ENCODE measurements at regions not wholly inside any gene's neighbourhood (a gene's known extent, or its start where the extent isn't known, plus 50 kb on each side); places are given as distances from the start of the nearest gene placed in this dataset.

GRCh38 chrX:87736576-87736975 is 219.0 kb downstream of the KLHL4 start:
- Mint-ChIP-seq H3K9me3 (0 out of 3 replicates have a peak, but pooled peaks cover 5% of the 10 kb centered on the region), H3K4me3 (no peak overlapping the region), H3K27ac (no peak overlapping the region), H3K27me3 (ENCODE audit: insufficient read depth, low read depth, poor library complexity) (peaks cover 1% of the 10 kb centered on the region), H3K4me1 (no peaks in the 10 kb centered on the region), H3K36me3 (ENCODE audit: low read depth) (peaks cover 3% of the 10 kb centered on the region; the same call in 2 of the 3 replicates)
- Histone ChIP-seq H4K20me1 (replicated peaks; ENCODE audit: insufficient read depth) (no peaks in the 10 kb centered on the region), H3K4me3 (no peak overlapping the region), H3K27me3 (ENCODE audit: insufficient read depth) (no peaks in the 10 kb centered on the region), H3K79me2 (replicated peaks; ENCODE audit: insufficient read depth) (no peaks in the 10 kb centered on the region), H3K27ac (ENCODE audit: low read depth) (no peak overlapping the region), H3K4me1 (ENCODE audit: insufficient read depth) (no peaks in the 10 kb centered on the region), H3K9me2 (ENCODE audit: insufficient read depth) (no peaks in the 10 kb centered on the region), H3K4me2 (no peak overlapping the region), H3K36me3 (ENCODE audit: insufficient read depth) (no peaks in the 10 kb centered on the region), H3F3A (replicated peaks; ENCODE audit: low read depth) (no peaks in the 10 kb centered on the region), H2AFZ (no peak overlapping the region)
- ATAC-seq (no peak), DNase-seq (ENCODE audit: low spot score) (peak; percentile 12)
- TF ChIP-seq POLR2AphosphoS5 (IDR thresholded peaks at IDR 0.05; ENCODE audit: low read depth), result no peak
- TF ChIP-seq ETS1 (IDR thresholded peaks at IDR 0.05), result no peak
- no peak for TF ChIP-seq EZH2 (IDR thresholded peaks at IDR 0.05; ENCODE audit: low read depth, unreplicated experiment)
- no peak for TF ChIP-seq ZNF462 (CRISPR knock-in tag; IDR thresholded peaks at IDR 0.05)
- no peak for TF ChIP-seq STAT1 (IDR thresholded peaks at IDR 0.05; ENCODE audit: unreplicated experiment)
- TF ChIP-seq CTCF (conservative IDR thresholded peaks at IDR 0.05; ENCODE audit: low read depth in 2 of 2), result no peak; a peak in 1 of 4 replicates
- no peak for TF ChIP-seq NANOG (IDR thresholded peaks at IDR 0.05; ENCODE audit: borderline replicate concordance)

Measured in GM23338 (cell line).